Fibroblast of villous mesenchyme (primary cell): ENCODE measurements at regions not wholly inside any gene's neighbourhood (a gene's known extent, or its start where the extent isn't known, plus 50 kb on each side); places are given as distances from the start of the nearest gene placed in this dataset.

ENCODE experiments used
- DNase-seq: peaks from one replicate; pipeline ENCODE4 v3.0.0-alpha.2; 2010; ENCODE audit warnings: low read depth
- H3K4me3 ChIP-seq: 2 replicates; pipeline ENCODE4 v1.5.1; 2011; ENCODE audit warnings: low read depth, mild to moderate bottlenecking, low read length
- TF ChIP-seq, protein P1 (sequence below): IDR thresholded peaks from 2 replicates; pipeline ENCODE4 v1.5.1; 2012; ENCODE audit warnings: low read depth, mild to moderate bottlenecking, low read length; ENCODE audit not compliant: insufficient read depth

DNA sequence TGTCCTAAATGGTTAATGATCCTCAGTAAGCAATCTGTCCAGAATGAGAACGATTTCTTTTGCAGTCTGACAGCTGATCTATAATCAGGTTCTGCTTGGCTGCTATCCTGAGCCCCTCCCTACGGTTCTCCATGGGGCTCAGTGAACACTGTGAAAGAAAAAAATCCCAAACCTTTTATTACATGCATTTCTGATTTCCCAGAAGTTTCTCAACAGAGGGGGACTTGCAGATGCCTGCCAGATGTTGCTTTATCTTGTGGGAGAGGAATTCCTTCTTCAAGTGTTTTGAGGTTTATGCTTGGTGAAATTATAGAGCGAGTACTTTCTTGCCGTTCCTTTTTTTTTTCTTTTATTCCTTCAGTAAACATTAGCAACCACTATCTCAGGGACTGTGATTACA, 531.9 kb upstream of the ISX start:
- no peak overlapping the region for H3K4me3 ChIP-seq
- TF ChIP-seq, protein P1, sequence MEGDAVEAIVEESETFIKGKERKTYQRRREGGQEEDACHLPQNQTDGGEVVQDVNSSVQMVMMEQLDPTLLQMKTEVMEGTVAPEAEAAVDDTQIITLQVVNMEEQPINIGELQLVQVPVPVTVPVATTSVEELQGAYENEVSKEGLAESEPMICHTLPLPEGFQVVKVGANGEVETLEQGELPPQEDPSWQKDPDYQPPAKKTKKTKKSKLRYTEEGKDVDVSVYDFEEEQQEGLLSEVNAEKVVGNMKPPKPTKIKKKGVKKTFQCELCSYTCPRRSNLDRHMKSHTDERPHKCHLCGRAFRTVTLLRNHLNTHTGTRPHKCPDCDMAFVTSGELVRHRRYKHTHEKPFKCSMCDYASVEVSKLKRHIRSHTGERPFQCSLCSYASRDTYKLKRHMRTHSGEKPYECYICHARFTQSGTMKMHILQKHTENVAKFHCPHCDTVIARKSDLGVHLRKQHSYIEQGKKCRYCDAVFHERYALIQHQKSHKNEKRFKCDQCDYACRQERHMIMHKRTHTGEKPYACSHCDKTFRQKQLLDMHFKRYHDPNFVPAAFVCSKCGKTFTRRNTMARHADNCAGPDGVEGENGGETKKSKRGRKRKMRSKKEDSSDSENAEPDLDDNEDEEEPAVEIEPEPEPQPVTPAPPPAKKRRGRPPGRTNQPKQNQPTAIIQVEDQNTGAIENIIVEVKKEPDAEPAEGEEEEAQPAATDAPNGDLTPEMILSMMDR = no peak
- no peak for DNase-seq

DNA sequence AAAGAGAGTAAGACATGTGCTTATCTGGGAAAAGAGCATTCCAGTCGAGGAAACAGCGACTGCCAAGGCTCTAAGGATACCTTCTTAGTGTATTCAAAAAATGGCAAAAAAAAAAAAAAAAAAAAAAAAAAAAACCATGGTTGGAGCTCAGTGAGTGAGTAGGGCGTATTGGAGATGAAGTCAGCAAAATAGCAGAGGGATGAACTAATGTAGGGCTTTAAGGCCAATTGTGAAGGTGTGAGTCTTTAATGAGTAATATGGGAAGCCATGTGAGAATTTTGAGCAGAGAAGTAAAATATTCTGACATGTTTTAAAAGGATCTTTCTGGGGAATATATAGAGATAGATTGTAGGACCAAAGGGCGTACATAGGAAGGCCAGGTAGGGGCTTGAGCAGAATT, 498.6 kb upstream of the ISX start:
- TF ChIP-seq, protein P1 = no peak
- no peak for DNase-seq
- H3K4me3 ChIP-seq = no peak overlapping the region

DNA sequence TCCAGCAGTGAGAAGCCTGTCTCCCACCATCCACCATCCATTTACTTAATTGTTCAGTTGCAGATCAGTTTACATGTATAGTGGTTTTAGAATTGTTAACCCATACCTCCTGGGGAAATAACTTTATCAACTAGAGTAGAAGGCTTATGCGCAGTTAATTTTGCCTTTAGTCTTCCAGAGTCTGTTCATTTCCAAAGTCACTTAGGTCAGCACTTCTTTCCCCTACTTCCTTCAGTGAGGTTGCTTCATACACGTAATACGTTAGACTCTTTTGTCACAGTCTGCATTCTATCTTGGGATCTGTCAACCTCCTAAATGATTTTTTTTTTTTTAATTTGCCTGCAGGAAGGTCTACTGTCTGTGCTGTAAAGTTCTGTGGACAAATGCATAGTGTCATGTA, 495.6 kb upstream of the ISX start:
- no peak for DNase-seq
- no peak overlapping the region for H3K4me3 ChIP-seq
- TF ChIP-seq, protein P1 = no peak

DNA sequence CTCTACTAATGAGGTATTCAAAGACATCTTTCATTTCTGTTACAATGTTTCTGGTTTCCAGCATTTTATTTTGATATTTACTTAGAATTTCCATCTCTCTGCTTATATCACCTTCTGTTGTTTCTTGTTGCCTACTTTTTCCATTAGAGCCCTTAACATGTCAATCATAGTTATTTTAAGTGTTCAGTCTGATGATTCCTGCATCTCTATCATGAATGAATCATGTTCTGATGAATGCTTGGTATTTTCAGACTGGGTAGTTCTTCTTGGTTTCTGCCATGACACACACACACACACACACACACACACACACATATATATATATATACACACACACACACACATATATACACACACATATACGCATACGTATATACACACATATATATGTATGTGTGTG, 486.4 kb upstream of the ISX start:
- no peak overlapping the region for H3K4me3 ChIP-seq
- DNase-seq = no peak
- TF ChIP-seq, protein P1 = no peak

DNA sequence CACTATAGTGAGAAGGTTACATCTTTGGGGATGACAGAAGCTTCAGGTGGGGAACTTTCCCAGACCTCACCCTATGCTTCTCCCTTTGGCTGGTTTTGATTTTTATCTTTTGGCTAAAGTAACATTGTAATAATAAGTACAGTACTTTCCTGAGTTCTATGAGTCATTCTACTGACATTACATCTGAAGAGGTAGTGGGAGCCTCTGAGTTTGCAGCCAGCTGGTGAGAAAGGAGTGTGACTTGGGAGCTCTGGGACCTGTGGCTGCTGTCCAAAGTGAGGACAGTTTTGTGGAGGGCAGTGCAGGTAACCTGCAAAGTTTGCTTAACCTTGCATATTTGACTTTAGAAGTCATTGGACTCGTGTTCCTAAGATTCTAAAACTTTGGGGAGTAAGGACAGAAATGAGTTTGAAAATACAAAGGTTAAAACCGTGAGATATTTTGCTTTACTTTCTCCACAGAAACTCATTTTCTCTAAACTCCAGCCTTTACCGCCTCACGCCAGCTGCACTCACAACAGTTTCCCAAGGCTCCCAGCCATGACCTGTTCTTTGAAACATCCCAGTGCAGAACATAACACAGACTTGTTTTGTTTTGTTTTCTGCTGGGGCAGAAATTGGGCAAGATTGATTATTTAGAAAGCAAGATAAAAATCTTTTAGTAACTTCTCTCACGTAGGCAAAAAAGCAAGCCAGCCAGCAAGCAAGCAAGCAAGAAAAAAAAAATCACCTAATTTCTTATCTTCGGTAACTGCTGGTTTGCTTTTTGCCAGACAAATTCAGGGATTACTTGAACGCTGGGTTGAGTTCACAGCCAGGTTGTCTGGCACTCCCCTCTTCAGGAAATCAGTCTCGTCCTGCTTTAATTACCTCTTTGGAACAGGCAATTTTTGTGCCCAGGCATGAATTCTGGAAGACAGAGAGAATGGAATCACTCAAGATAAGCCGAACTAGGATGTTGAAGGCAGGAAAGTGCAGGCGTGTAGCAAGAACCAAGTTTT, 478.3 kb upstream of the ISX start:
- no peak for DNase-seq
- H3K4me3 ChIP-seq = no peak overlapping the region
- TF ChIP-seq, protein P1 = no peak

DNA sequence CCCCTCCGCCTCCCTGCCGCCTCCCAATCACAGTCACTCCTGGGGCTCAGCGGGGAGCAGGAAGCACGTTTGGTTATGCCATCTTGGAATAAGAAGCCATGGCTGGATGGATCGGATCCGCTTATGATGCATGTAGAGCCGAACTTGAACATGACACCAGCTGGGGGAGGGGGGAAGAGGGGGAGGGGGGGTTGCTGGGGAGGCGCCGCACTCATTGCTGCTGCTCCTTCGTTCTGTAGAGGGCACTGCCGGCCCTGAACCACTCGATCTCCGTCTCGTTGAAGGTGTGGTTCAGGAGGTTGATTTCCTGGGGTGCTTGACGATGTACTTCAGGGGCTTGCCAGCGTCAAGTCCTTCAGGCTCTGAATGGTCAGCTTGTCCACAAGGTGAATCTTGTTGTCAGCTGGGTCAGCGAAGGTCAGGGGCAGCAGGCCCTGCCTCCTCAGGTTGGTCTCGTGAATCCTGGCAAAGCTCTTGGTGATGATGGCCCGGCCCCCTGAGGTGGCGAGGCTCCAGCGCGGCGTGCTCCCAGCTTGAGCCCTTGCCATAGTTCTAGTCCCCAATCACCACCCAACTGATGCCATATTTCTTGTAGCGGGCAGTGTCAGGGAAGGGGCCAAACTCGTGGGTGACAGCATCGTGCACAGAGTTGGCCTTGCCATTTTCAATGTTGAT, 476.9 kb upstream of the ISX start:
- TF ChIP-seq, protein P1 = no peak
- no peak for DNase-seq
- H3K4me3 ChIP-seq = no peak overlapping the region
